ENCODE measurements at regions not wholly inside any gene's neighbourhood (a gene's known extent, or its start where the extent isn't known, plus 50 kb on each side); places are given as distances from the start of the nearest gene placed in this dataset.

DNA sequence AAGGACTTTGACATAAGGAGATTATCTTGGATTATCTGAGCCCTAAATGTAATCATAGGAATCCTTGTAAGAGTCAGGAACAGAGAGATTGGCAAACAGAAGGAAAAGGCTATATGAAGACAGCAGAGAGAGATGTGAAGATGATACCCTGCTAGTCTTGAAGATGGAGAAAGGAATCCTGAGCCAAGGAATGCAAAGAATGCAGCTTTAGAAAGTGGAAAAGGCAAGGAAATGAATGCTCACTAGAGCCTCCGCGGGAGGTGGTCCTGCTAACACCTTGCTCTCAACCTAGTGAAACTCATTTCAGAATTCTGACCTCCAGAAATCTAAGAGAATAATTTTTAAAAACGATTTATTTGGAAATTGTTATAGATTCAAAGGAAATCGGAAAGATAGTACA lies 117.1 kb downstream of the TBXT start:
- TF ChIP-seq, protein P1, sequence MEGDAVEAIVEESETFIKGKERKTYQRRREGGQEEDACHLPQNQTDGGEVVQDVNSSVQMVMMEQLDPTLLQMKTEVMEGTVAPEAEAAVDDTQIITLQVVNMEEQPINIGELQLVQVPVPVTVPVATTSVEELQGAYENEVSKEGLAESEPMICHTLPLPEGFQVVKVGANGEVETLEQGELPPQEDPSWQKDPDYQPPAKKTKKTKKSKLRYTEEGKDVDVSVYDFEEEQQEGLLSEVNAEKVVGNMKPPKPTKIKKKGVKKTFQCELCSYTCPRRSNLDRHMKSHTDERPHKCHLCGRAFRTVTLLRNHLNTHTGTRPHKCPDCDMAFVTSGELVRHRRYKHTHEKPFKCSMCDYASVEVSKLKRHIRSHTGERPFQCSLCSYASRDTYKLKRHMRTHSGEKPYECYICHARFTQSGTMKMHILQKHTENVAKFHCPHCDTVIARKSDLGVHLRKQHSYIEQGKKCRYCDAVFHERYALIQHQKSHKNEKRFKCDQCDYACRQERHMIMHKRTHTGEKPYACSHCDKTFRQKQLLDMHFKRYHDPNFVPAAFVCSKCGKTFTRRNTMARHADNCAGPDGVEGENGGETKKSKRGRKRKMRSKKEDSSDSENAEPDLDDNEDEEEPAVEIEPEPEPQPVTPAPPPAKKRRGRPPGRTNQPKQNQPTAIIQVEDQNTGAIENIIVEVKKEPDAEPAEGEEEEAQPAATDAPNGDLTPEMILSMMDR (CRISPR knock-in tag; IDR thresholded peaks at IDR 0.05): no peak
- TF ChIP-seq TBX3 (IDR thresholded peaks at IDR 0.05; ENCODE audit: borderline replicate concordance) (no peak), POLR2A (IDR thresholded peaks at IDR 0.05; ENCODE audit: insufficient read depth in 1 of 2, low read depth in 2 of 2, low read length in 2 of 2) (no peak), SP2 (CRISPR knock-in tag; IDR thresholded peaks at IDR 0.05) (no peak), NFE2L2 (IDR thresholded peaks at IDR 0.05; ENCODE audit: low read length) (no peak), ZSCAN21 (CRISPR knock-in tag; IDR thresholded peaks at IDR 0.05; ENCODE audit: borderline replicate concordance) (no peak)
- TF ChIP-seq, protein P2, sequence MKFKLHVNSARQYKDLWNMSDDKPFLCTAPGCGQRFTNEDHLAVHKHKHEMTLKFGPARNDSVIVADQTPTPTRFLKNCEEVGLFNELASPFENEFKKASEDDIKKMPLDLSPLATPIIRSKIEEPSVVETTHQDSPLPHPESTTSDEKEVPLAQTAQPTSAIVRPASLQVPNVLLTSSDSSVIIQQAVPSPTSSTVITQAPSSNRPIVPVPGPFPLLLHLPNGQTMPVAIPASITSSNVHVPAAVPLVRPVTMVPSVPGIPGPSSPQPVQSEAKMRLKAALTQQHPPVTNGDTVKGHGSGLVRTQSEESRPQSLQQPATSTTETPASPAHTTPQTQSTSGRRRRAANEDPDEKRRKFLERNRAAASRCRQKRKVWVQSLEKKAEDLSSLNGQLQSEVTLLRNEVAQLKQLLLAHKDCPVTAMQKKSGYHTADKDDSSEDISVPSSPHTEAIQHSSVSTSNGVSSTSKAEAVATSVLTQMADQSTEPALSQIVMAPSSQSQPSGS (CRISPR knock-in tag; IDR thresholded peaks at IDR 0.05): no peak
- TF ChIP-seq, protein P3, sequence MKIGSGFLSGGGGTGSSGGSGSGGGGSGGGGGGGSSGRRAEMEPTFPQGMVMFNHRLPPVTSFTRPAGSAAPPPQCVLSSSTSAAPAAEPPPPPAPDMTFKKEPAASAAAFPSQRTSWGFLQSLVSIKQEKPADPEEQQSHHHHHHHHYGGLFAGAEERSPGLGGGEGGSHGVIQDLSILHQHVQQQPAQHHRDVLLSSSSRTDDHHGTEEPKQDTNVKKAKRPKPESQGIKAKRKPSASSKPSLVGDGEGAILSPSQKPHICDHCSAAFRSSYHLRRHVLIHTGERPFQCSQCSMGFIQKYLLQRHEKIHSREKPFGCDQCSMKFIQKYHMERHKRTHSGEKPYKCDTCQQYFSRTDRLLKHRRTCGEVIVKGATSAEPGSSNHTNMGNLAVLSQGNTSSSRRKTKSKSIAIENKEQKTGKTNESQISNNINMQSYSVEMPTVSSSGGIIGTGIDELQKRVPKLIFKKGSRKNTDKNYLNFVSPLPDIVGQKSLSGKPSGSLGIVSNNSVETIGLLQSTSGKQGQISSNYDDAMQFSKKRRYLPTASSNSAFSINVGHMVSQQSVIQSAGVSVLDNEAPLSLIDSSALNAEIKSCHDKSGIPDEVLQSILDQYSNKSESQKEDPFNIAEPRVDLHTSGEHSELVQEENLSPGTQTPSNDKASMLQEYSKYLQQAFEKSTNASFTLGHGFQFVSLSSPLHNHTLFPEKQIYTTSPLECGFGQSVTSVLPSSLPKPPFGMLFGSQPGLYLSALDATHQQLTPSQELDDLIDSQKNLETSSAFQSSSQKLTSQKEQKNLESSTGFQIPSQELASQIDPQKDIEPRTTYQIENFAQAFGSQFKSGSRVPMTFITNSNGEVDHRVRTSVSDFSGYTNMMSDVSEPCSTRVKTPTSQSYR (CRISPR knock-in tag; IDR thresholded peaks at IDR 0.05; ENCODE audit: borderline replicate concordance): no peak
